IMR-90 (cell line): ENCODE measurements at regions not wholly inside any gene's neighbourhood (a gene's known extent, or its start where the extent isn't known, plus 50 kb on each side); places are given as distances from the start of the nearest gene placed in this dataset.

ENCODE experiments used
- ATAC-seq: fragments of 200-7000 bp; cut with Tn5 transposase; 2 replicates; pipeline ENCODE4 v1.9.1; 2020; ENCODE audit warnings: low read depth, mild to moderate bottlenecking, moderate library complexity
- BruUV-seq: library from RNA; stranded (reverse); fragments of 400-500 nt; replicated peaks from 2 replicates; lab custom pipeline; 2021; lab: Mats Ljungman, UMichigan
- CTCF ChIA-PET: fragments of 300-600 bp; formaldehyde crosslinking; extraction: SDS; loops from one replicate; lab custom pipeline; 2021; ENCODE audit warnings: antibody characterized with exemption; lab: Yijun Ruan, JAX
- POLR2A ChIA-PET: fragments of 300-600 bp; sonication (Branson Sonifier 250); formaldehyde crosslinking; loops from one replicate; lab custom pipeline; 2022; ENCODE audit warnings: antibody characterized with exemption; ENCODE audit not compliant: unreplicated experiment; lab: Charles Lee
- DNase-seq: peaks from one replicate; pipeline ENCODE4 v3.0.0; 2013
- H2AFZ ChIP-seq: replicated peaks from 2 replicates; pipeline ENCODE3; 2013; ENCODE audit warnings: low read length, mild to moderate bottlenecking; ENCODE audit not compliant: poor library complexity
- H2AK5ac ChIP-seq: 2 replicates; pipeline ENCODE4 v1.6.1; 2013; ENCODE audit warnings: low read depth, low read length, inconsistent platforms
- H2AK9ac ChIP-seq: replicated peaks from 2 replicates; pipeline ENCODE3; 2013; ENCODE audit warnings: mild to moderate bottlenecking, low read depth, low read length, moderate library complexity; ENCODE audit not compliant: poor library complexity
- H2BK120ac ChIP-seq: 2 replicates; pipeline ENCODE4 v1.6.1; 2013; ENCODE audit warnings: low read depth, low read length, inconsistent platforms
- H2BK15ac ChIP-seq: 3 replicates; pipeline ENCODE4 v1.6.1; 2013; ENCODE audit warnings: low read depth, low read length, inconsistent platforms
- H2BK20ac ChIP-seq: 2 replicates; pipeline ENCODE4 v1.6.1; 2013; ENCODE audit warnings: low read depth, mild to moderate bottlenecking, inconsistent platforms, low read length, moderate library complexity
- H2BK5ac ChIP-seq: 2 replicates; pipeline ENCODE4 v1.6.1; 2013; ENCODE audit warnings: mild to moderate bottlenecking, low read depth, low read length, inconsistent platforms; ENCODE audit not compliant: poor library complexity, severe bottlenecking
- H3K14ac ChIP-seq: replicated peaks from 2 replicates; pipeline ENCODE4 v1.6.1; 2013; ENCODE audit warnings: low read depth, low read length, inconsistent platforms
- H3K18ac ChIP-seq: 2 replicates; pipeline ENCODE4 v1.6.1; 2013; ENCODE audit warnings: low read depth, low read length, control low read depth
- H3K23ac ChIP-seq: 2 replicates; pipeline ENCODE4 v1.6.1; 2013; ENCODE audit warnings: low read depth, low read length, inconsistent platforms
- H3K27ac ChIP-seq: 2 replicates; pipeline ENCODE4 v1.5.1; 2013; ENCODE audit warnings: mild to moderate bottlenecking, control low read depth, low read length; ENCODE audit not compliant: insufficient read depth
- H3K27me3 ChIP-seq: 2 replicates; pipeline ENCODE4 v1.6.1; 2013; ENCODE audit warnings: low read length; ENCODE audit not compliant: control insufficient read depth, insufficient read depth
- H3K36me3 ChIP-seq: 2 replicates; pipeline ENCODE4 v1.6.1; 2013; ENCODE audit warnings: low read length, mixed read lengths; ENCODE audit not compliant: control insufficient read depth, insufficient read depth
- H3K4ac ChIP-seq: 2 replicates; pipeline ENCODE4 v1.6.1; 2013; ENCODE audit warnings: low read depth, low read length, inconsistent platforms
- H3K4me1 ChIP-seq: 2 replicates; pipeline ENCODE4 v1.6.1; 2013; ENCODE audit warnings: low read length, mixed read lengths; ENCODE audit not compliant: control insufficient read depth, insufficient read depth
- H3K4me2 ChIP-seq: 2 replicates; pipeline ENCODE4 v1.6.1; 2013; ENCODE audit warnings: low read depth, mild to moderate bottlenecking, control low read depth, low read length, moderate library complexity
- H3K4me3 ChIP-seq: 2 replicates; pipeline ENCODE4 v1.5.1; 2013; ENCODE audit warnings: low read depth, mild to moderate bottlenecking, control low read depth, low read length, moderate library complexity; ENCODE audit not compliant: insufficient read depth
- H3K56ac ChIP-seq: 2 replicates; pipeline ENCODE4 v1.6.1; 2013; ENCODE audit warnings: low read length, inconsistent platforms; ENCODE audit not compliant: insufficient read depth; ENCODE audit errors: extremely low read depth
- H3K79me1 ChIP-seq, 2 experiments: 2 replicates each; pipeline ENCODE4 v1.6.1; 2013; ENCODE audit warnings: low read length in 2 of 2, inconsistent platforms in 1 of 2, low read depth in 1 of 2
- H3K9ac ChIP-seq: 2 replicates; pipeline ENCODE4 v1.6.1; 2013; ENCODE audit warnings: low read depth, low read length, control low read depth
- H3K9me1 ChIP-seq: 2 replicates; pipeline ENCODE4 v1.6.1; 2013; ENCODE audit warnings: low read length, inconsistent platforms; ENCODE audit not compliant: insufficient read depth
- H3K9me3 ChIP-seq: 2 replicates; pipeline ENCODE4 v1.6.1; 2013; ENCODE audit warnings: low read length; ENCODE audit not compliant: control insufficient read depth, insufficient read depth
- H4K20me1 ChIP-seq: 2 replicates; pipeline ENCODE4 v1.6.1; 2013; ENCODE audit warnings: low read length, inconsistent platforms; ENCODE audit not compliant: insufficient read depth
- H4K5ac ChIP-seq: 2 replicates; pipeline ENCODE4 v1.6.1; 2013; ENCODE audit warnings: mild to moderate bottlenecking, low read depth, low read length, control low read depth
- H4K8ac ChIP-seq, 2 experiments: 2 replicates each; pipeline ENCODE4 v1.6.1; 2013; ENCODE audit warnings: low read depth in 2 of 2, low read length in 2 of 2, control low read depth in 1 of 2, inconsistent platforms in 1 of 2
- H4K91ac ChIP-seq: 2 replicates; pipeline ENCODE4 v1.6.1; 2013; ENCODE audit warnings: low read depth, low read length, inconsistent platforms; ENCODE audit not compliant: insufficient read depth
- BHLHE40 ChIP-seq: fragments of 150-350 bp; IDR thresholded peaks from 2 replicates; pipeline ENCODE4 v1.6.1; 2016; ENCODE audit warnings: mild to moderate bottlenecking, low read depth, low read length
- CEBPB ChIP-seq: IDR thresholded peaks from 2 replicates; pipeline ENCODE4 v1.6.1; 2012; ENCODE audit warnings: low read depth, low read length, improper control_type of control experiment
- CHD1 ChIP-seq: IDR thresholded peaks from 2 replicates; pipeline ENCODE4 v1.6.1; 2012; ENCODE audit warnings: low read depth, low read length, improper control_type of control experiment
- CTCF ChIP-seq: conservative IDR thresholded peaks from 2 replicates; pipeline ENCODE4 v1.5.1; 2012; ENCODE audit warnings: mild to moderate bottlenecking, low read depth, low read length, improper control_type of control experiment
- FOS ChIP-seq: fragments of 150-350 bp; IDR thresholded peaks from 2 replicates; pipeline ENCODE4 v1.6.1; 2016; ENCODE audit warnings: low read depth, low read length
- MAFK ChIP-seq: IDR thresholded peaks from 2 replicates; pipeline ENCODE4 v1.6.1; 2012; ENCODE audit warnings: low read depth, low read length, improper control_type of control experiment
- NFE2L2 ChIP-seq: fragments of 150-350 bp; IDR thresholded peaks from 2 replicates; pipeline ENCODE4 v1.6.1; 2016; ENCODE audit warnings: low read depth, mild to moderate bottlenecking, low read length
- POLR2A ChIP-seq: IDR thresholded peaks from 2 replicates; pipeline ENCODE4 v1.6.1; 2012; ENCODE audit warnings: mild to moderate bottlenecking, low read depth, low read length
- RCOR1 ChIP-seq: IDR thresholded peaks from 2 replicates; pipeline ENCODE4 v1.6.1; 2012; ENCODE audit warnings: mild to moderate bottlenecking, low read length, improper control_type of control experiment; ENCODE audit not compliant: insufficient replicate concordance
- RFX5 ChIP-seq: IDR thresholded peaks from 2 replicates; pipeline ENCODE4 v1.8.0; 2012; ENCODE audit warnings: low read depth, mild to moderate bottlenecking, low read length, moderate library complexity
- SMC3 ChIP-seq: fragments of 150-350 bp; IDR thresholded peaks from 2 replicates; pipeline ENCODE4 v1.6.1; 2016; ENCODE audit warnings: low read depth, mild to moderate bottlenecking, antibody characterized with exemption, low read length, moderate library complexity
- WGBS, 2 experiments: methylation state at CpG; one replicate each; pipeline versions ENCODE4 v1.1.5 to v1.1.7; 2013; ENCODE audit warnings: missing lambda C conversion rate in 2 of 2; ENCODE audit not compliant: insufficient read length in 1 of 2; ENCODE audit errors: extremely low coverage in 2 of 2; 5-methylcytosine and 5-hydroxymethylcytosine counted together
- dilution Hi-C: fragments of 300-500 bp; cut with HindIII; formaldehyde crosslinking; loops from one replicate; pipeline ENCODE4 v1.14.3; 2018; ENCODE audit warnings: low sequenced_read_pairs; ENCODE audit not compliant: unreplicated experiment
- in situ Hi-C: fragments of 300-500 bp; cut with MboI; formaldehyde crosslinking; loops from 3 replicates; pipeline ENCODE4 v1.14.3; 2019; ENCODE audit warnings: low sequenced_read_pairs, inconsistent platforms, mixed read lengths
- intact Hi-C: fragments of 100-400 bp; cut with micrococcal nuclease; formaldehyde crosslinking; loops from 2 replicates; pipeline ENCODE4 v1.10.0; 2022
- TF ChIP-seq, protein P1 (sequence below): fragments of 150-350 bp; IDR thresholded peaks from 2 replicates; pipeline ENCODE4 v1.6.1; 2017; ENCODE audit warnings: mild to moderate bottlenecking, antibody characterized with exemption, low read length, low read depth

GRCh38 chr4:117239434-117239833 lies 154.1 kb upstream of the TRAM1L1 start:
- H3K4me2 ChIP-seq, result no peak overlapping the region
- no peaks in the 10 kb centered on the region for H3K36me3 ChIP-seq
- H2BK5ac ChIP-seq, result no peak overlapping the region
- DNase-seq, result no peak
- no peak overlapping the region for H4K8ac ChIP-seq
- H3K14ac ChIP-seq, result no peak overlapping the region
- H2AK5ac ChIP-seq, result no peak overlapping the region
- no peaks in the 10 kb centered on the region for H3K9me1 ChIP-seq
- dilution Hi-C loops, result no loop called here
- no peak overlapping the region for H4K5ac ChIP-seq
- H3K79me1 ChIP-seq, result no peaks in the 10 kb centered on the region
- no peak overlapping the region for H2BK15ac ChIP-seq
- H2BK120ac ChIP-seq, result no peak overlapping the region
- no peak overlapping the region for H4K91ac ChIP-seq
- intact Hi-C loops, result no loop called here
- H3K4me3 ChIP-seq, result no peak overlapping the region
- no peak overlapping the region for H2AK9ac ChIP-seq
- no peak overlapping the region for H2BK20ac ChIP-seq
- no peaks in the 10 kb centered on the region for H4K20me1 ChIP-seq
- POLR2A ChIA-PET, result no interaction called here
- TF ChIP-seq RCOR1, result no peak
- no peak for TF ChIP-seq SMC3
- no peak for TF ChIP-seq CHD1
- no peak for TF ChIP-seq FOS
- no peak for TF ChIP-seq CEBPB
- no peak for TF ChIP-seq RFX5
- TF ChIP-seq MAFK, result no peak
- TF ChIP-seq, protein P1, sequence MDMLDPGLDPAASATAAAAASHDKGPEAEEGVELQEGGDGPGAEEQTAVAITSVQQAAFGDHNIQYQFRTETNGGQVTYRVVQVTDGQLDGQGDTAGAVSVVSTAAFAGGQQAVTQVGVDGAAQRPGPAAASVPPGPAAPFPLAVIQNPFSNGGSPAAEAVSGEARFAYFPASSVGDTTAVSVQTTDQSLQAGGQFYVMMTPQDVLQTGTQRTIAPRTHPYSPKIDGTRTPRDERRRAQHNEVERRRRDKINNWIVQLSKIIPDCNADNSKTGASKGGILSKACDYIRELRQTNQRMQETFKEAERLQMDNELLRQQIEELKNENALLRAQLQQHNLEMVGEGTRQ, result no peak
- TF ChIP-seq NFE2L2, result no peak
- TF ChIP-seq BHLHE40, result no peak
- TF ChIP-seq CTCF, result no peak
- TF ChIP-seq POLR2A, result no peak
- H3K9ac ChIP-seq, result no peak overlapping the region
- CTCF ChIA-PET, result no interaction called here
- in situ Hi-C loops, result no loop called here
- no peak overlapping the region for H2AFZ ChIP-seq
- no peak overlapping the region for H3K23ac ChIP-seq
- no peak for ATAC-seq
- no peaks in the 10 kb centered on the region for H3K9me3 ChIP-seq
- no peak overlapping the region for H3K4ac ChIP-seq
- no peaks in the 10 kb centered on the region for H3K4me1 ChIP-seq
- no TSS peak for BruUV-seq
- no peak overlapping the region for H3K56ac ChIP-seq
- WGBS, 2 experiments, result no CpG with 5 or more reads among the region's 6 CpGs
- no peak overlapping the region for H3K27ac ChIP-seq
- H3K18ac ChIP-seq, result no peak overlapping the region
- no peaks in the 10 kb centered on the region for H3K27me3 ChIP-seq
